GM12878 (cell line): ENCODE measurements at regions not wholly inside any gene's neighbourhood (a gene's known extent, or its start where the extent isn't known, plus 50 kb on each side); places are given as distances from the start of the nearest gene placed in this dataset.

Experiments
- ATF3 ChIP-seq: IDR thresholded peaks from 2 replicates; pipeline ENCODE4 v1.6.1; 2011; ENCODE audit warnings: low read depth, mild to moderate bottlenecking, low read length, moderate library complexity, borderline replicate concordance; ENCODE audit errors: extremely low read depth
- CEBPB ChIP-seq, 2 experiments: fragments of 150-350 bp in 1 of 2; IDR thresholded peaks; 2 replicates each; pipeline ENCODE4 v1.6.1; 2012 to 2014; ENCODE audit warnings: low read depth in 2 of 2, low read length in 2 of 2, borderline replicate concordance in 1 of 2, inconsistent platforms in 1 of 2
- CHD2 ChIP-seq: IDR thresholded peaks from 2 replicates; pipeline ENCODE4 v1.6.1; 2011; ENCODE audit warnings: low read depth, low read length, improper control_type of control experiment, borderline replicate concordance
- ETV6 ChIP-seq, 2 experiments: fragments of 450-650 bp in 1 of 2; IDR thresholded peaks in 1 of 2; conservative IDR thresholded peaks in 1 of 2; 2 replicates each; pipeline ENCODE4 v1.6.1; 2014; ENCODE audit warnings: antibody characterized with exemption in 1 of 2, borderline replicate concordance in 1 of 2, low read depth in 1 of 2, mild to moderate bottlenecking in 1 of 2, moderate library complexity in 1 of 2
- FOS ChIP-seq: IDR thresholded peaks from 3 replicates; pipeline ENCODE4 v1.6.1; 2011; ENCODE audit warnings: borderline replicate concordance; ENCODE audit not compliant: insufficient read length; ENCODE audit errors: extremely low read depth
- FOXK2 ChIP-seq: fragments of 450-650 bp; IDR thresholded peaks from 2 replicates; pipeline ENCODE4 v1.6.1; 2017; ENCODE audit warnings: mild to moderate bottlenecking, moderate library complexity
- JUNB ChIP-seq: IDR thresholded peaks from 2 replicates; pipeline ENCODE4 v1.6.1; 2016; ENCODE audit warnings: antibody characterized with exemption, mild to moderate bottlenecking
- KLF5 ChIP-seq: fragments of 450-650 bp; IDR thresholded peaks from 2 replicates; pipeline ENCODE4 v1.6.1; 2014; ENCODE audit warnings: mild to moderate bottlenecking; ENCODE audit not compliant: partially characterized antibody
- MYB ChIP-seq: fragments of 150-350 bp; IDR thresholded peaks from 2 replicates; pipeline ENCODE4 v1.6.1; 2014; ENCODE audit warnings: mild to moderate bottlenecking, low read depth, low read length, borderline replicate concordance
- NFYB ChIP-seq: IDR thresholded peaks from 2 replicates; pipeline ENCODE4 v1.6.1; 2011; ENCODE audit warnings: low read depth, mild to moderate bottlenecking, low read length, improper control_type of control experiment, moderate library complexity; ENCODE audit not compliant: insufficient read depth
- RAD51 ChIP-seq: fragments of 450-650 bp; IDR thresholded peaks from 2 replicates; pipeline ENCODE4 v1.6.1; 2016; ENCODE audit warnings: moderate library complexity, mild to moderate bottlenecking, inconsistent platforms
- SREBF1 ChIP-seq: IDR thresholded peaks from 2 replicates; pipeline ENCODE4 v1.6.1; 2012; ENCODE audit warnings: mild to moderate bottlenecking, low read length
- SRF ChIP-seq, 2 experiments: IDR thresholded peaks; 2 replicates each; pipeline ENCODE4 v1.6.1; 2011; ENCODE audit warnings: low read depth in 2 of 2, low read length in 2 of 2, mild to moderate bottlenecking in 1 of 2, moderate library complexity in 1 of 2
- SUZ12 ChIP-seq: fragments of 200-600 bp; sonication (generic); IDR thresholded peaks from one replicate; pipeline ENCODE4 v1.6.1; 2018; ENCODE audit warnings: antibody characterized with exemption, mild to moderate bottlenecking; ENCODE audit not compliant: unreplicated experiment
- TCF3 ChIP-seq: IDR thresholded peaks from 2 replicates; pipeline ENCODE4 v1.6.1; 2012; ENCODE audit warnings: low read depth, mild to moderate bottlenecking, low read length, borderline replicate concordance; ENCODE audit not compliant: insufficient read depth
- WRNIP1 ChIP-seq: IDR thresholded peaks from 2 replicates; pipeline ENCODE4 v1.6.1; 2011; ENCODE audit warnings: low read depth, low read length, improper control_type of control experiment, borderline replicate concordance
- ZBTB11 ChIP-seq: fragments of 450-650 bp; formaldehyde crosslinking; IDR thresholded peaks from 2 replicates; pipeline ENCODE4 v1.5.0; 2022; ENCODE audit warnings: mild to moderate bottlenecking, missing genetic modification characterization
- ZNF217 ChIP-seq: fragments of 450-650 bp; IDR thresholded peaks from 2 replicates; pipeline ENCODE4 v1.6.1; 2017; ENCODE audit warnings: antibody characterized with exemption, mild to moderate bottlenecking
- ZSCAN29 ChIP-seq: fragments of 450-650 bp; IDR thresholded peaks from 2 replicates; pipeline ENCODE4 v1.6.1; 2017; ENCODE audit warnings: mild to moderate bottlenecking, moderate library complexity
- TF ChIP-seq, protein P1 (sequence below): IDR thresholded peaks from 2 replicates; pipeline ENCODE4 v1.6.1; 2012; ENCODE audit warnings: mild to moderate bottlenecking, low read depth, low read length
- TF ChIP-seq, protein P2 (sequence below), 3 experiments: IDR thresholded peaks in 2 of 3; conservative IDR thresholded peaks in 1 of 3; 2 replicates each; pipeline ENCODE4 v1.5.1; 2011; ENCODE audit warnings: low read depth in 3 of 3, low read length in 3 of 3, mild to moderate bottlenecking in 3 of 3, control low read depth in 2 of 3, moderate library complexity in 2 of 3, inconsistent platforms in 1 of 3, mixed read lengths in 1 of 3; ENCODE audit not compliant: control insufficient read depth in 2 of 3, insufficient read depth in 1 of 3; ENCODE audit errors: extremely low read depth in 1 of 3

GRCh38 chr6:84546427-84546914 is 217.9 kb downstream of the TBX18 start (continued):
- TF ChIP-seq, protein P1, sequence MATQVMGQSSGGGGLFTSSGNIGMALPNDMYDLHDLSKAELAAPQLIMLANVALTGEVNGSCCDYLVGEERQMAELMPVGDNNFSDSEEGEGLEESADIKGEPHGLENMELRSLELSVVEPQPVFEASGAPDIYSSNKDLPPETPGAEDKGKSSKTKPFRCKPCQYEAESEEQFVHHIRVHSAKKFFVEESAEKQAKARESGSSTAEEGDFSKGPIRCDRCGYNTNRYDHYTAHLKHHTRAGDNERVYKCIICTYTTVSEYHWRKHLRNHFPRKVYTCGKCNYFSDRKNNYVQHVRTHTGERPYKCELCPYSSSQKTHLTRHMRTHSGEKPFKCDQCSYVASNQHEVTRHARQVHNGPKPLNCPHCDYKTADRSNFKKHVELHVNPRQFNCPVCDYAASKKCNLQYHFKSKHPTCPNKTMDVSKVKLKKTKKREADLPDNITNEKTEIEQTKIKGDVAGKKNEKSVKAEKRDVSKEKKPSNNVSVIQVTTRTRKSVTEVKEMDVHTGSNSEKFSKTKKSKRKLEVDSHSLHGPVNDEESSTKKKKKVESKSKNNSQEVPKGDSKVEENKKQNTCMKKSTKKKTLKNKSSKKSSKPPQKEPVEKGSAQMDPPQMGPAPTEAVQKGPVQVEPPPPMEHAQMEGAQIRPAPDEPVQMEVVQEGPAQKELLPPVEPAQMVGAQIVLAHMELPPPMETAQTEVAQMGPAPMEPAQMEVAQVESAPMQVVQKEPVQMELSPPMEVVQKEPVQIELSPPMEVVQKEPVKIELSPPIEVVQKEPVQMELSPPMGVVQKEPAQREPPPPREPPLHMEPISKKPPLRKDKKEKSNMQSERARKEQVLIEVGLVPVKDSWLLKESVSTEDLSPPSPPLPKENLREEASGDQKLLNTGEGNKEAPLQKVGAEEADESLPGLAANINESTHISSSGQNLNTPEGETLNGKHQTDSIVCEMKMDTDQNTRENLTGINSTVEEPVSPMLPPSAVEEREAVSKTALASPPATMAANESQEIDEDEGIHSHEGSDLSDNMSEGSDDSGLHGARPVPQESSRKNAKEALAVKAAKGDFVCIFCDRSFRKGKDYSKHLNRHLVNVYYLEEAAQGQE, result no peak
- TF ChIP-seq SRF (IDR thresholded peaks at IDR 0.05; ENCODE audit: low read depth in 2 of 2, low read length in 2 of 2) (no peak), FOXK2 (no peak), CHD2 (0 out of 2 replicates have a peak, but pooled peaks have one; percentile 54), ZBTB11 (CRISPR knock-in tag) (no peak), KLF5 (no peak), SREBF1 (no peak), MYB (no peak), NFYB (no peak), ETV6 (conservative IDR thresholded peaks at IDR 0.05 in 1 of 2, IDR thresholded peaks at IDR 0.05 in 1 of 2; ENCODE audit: borderline replicate concordance in 1 of 2, low read depth in 1 of 2) (no peak), WRNIP1 (no peak), FOS (no peak), RAD51 (peak; percentile 57), TCF3 (no peak), ATF3 (no peak), CEBPB (IDR thresholded peaks at IDR 0.05; ENCODE audit: borderline replicate concordance in 1 of 2, low read depth in 2 of 2, low read length in 2 of 2) (no peak), ZSCAN29 (no peak), ZNF217 (peak; percentile 57; the same call in 1 of the 2 replicates), JUNB (no peak), SUZ12 (no peak)
- TF ChIP-seq, protein P2, sequence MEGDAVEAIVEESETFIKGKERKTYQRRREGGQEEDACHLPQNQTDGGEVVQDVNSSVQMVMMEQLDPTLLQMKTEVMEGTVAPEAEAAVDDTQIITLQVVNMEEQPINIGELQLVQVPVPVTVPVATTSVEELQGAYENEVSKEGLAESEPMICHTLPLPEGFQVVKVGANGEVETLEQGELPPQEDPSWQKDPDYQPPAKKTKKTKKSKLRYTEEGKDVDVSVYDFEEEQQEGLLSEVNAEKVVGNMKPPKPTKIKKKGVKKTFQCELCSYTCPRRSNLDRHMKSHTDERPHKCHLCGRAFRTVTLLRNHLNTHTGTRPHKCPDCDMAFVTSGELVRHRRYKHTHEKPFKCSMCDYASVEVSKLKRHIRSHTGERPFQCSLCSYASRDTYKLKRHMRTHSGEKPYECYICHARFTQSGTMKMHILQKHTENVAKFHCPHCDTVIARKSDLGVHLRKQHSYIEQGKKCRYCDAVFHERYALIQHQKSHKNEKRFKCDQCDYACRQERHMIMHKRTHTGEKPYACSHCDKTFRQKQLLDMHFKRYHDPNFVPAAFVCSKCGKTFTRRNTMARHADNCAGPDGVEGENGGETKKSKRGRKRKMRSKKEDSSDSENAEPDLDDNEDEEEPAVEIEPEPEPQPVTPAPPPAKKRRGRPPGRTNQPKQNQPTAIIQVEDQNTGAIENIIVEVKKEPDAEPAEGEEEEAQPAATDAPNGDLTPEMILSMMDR (IDR thresholded peaks at IDR 0.05 in 2 of 3, conservative IDR thresholded peaks at IDR 0.05 in 1 of 3; ENCODE audit: control insufficient read depth in 2 of 3, extremely low read depth in 1 of 3, insufficient read depth in 1 of 3, low read depth in 3 of 3, low read length in 3 of 3), result no peak
